ENCODE measurements at regions not wholly inside any gene's neighbourhood (a gene's known extent, or its start where the extent isn't known, plus 50 kb on each side); places are given as distances from the start of the nearest gene placed in this dataset.

DNA sequence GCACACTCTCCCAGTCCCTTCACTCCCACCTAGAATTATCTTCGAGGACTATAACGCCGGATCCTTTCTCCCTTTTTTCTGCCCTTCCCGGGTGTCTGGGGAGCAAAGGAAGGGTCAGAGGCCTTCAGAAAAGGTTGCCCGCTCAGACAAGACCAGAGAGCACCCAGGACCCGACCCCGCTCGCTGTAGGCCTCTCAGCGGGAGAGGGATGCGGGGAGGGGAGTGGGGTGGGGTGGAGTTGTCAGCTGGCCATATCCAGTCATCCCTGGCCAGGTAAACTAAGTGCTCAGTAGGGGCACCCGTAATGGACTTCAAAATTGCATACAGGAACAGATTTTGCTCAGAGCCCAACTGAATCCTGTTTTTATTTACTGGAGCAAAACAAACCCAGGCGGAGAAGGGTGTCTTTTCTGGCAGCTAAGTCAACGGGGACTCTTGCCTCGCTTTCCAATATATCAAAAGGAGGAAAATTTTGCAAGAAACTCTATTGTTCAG is 65.0 kb downstream of the NOL4 start:
- DNase-seq (ENCODE audit: low read depth), result no peak

DNA sequence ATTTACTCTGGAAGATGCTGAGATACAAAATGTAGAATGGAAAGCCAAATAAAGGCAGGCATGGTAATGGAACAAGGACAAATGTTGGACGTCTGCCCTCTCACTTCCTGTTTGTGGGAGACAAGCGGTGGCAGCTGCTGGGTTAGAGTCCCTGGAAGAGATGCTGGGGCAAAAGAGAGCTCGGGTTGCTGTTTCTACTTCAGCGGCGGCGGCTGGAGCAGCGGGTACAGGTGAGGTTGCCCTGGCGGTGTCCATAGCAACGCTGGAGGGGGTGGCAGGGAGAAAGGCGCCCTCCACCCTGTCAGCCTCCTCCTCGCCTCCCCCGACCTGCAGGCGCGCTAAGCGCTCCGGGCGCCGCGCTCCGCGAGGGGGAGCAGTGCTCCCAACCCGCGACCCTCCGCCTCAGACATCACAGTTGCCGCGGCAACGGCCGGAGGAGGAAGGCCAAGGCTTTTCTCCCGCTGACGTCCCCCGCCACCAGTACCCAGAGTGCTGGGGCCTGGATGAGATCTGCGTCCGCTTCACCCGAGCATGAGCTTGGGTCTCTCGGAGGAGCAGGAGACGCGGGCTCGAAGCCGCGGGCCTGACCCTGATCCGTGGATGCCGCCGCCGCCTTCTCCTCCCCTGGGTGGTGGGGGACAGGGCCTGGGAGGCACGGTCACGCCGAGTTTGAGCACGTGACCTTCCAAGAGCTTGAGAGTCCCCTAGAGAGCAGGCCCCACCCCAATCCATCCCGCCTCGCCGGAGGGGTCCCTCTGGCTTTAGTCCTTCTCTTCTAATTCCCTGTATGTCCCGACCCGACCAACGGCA is 65.6 kb downstream of the NOL4 start:
- peak; percentile 27 for DNase-seq (ENCODE audit: low read depth)

DNA sequence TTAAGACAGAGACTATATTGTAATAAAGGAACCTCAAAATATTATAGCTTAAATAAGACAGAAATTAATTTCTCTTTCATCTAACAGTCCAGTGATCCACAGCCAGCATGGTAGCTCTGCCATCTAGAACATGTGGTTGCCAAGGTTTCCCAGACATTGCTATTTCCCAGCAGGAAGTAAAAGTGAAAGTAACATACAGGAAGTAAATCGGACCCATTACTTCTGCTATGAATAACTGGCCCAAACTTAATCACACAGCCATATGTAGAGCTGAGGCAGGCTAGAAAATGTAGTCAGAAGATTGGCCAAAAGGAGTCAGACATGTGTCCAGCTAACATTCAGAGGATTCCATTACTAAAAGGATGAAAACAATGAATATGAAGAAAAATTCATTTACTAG is 71.0 kb downstream of the NOL4 start:
- DNase-seq (ENCODE audit: low read depth), result peak; percentile 52

DNA sequence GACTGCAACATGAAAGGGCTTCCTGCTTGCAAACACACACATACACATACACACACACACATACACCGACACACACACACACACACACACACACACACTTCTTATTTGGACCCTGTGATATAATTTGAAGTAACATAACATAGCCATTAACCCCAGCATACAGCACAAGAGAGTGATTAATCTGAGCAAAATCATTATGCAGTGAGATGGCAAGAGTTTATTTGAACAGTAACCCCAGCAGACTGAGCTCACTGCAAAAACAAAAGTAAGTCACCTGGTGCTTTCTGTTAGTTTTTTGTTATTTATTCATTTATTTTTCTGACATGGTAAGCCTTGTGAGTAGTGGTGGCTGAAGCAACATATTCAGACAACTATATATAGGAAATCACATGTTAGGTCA is 93.7 kb downstream of the NOL4 start:
- no peak for DNase-seq (ENCODE audit: low read depth)

DNA sequence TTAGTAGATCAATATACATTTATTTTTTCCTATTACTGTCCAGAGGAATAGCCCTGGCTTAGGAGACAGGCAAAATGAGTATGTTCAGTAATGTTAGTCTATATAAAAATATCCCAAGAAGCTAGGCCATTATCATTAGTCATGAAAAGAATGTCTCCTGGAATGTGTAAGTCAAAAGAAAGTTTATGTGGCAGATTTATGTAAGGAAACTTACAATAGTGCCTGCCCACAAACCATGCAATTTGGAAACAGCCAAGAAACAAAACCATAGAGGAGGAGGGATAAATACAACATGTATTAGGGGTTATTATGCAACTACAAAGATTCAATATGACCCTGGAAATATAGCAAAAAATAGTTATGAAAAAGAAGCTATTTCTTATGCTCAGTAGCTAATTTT is 96.3 kb downstream of the NOL4 start:
- no peak for DNase-seq (ENCODE audit: low read depth)

DNA sequence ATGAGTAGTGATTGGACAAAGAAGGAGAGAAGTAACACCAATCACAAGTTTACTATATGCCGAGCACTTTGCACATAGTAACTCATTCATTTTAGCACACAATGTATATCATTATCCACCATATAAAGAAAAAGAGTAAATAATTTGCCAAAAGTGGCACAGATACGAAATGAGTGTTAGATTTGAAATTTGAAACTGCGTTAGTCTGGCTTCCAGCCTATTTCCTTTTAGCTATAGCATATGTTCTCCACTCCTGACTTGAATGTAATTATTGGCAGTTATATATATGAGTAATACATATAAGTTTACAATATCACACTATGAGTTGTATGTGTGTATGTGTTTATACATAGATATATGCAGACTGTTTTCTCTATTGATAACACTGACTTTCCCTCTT is 98.6 kb downstream of the NOL4 start:
- no peak for DNase-seq (ENCODE audit: low read depth)

DNA sequence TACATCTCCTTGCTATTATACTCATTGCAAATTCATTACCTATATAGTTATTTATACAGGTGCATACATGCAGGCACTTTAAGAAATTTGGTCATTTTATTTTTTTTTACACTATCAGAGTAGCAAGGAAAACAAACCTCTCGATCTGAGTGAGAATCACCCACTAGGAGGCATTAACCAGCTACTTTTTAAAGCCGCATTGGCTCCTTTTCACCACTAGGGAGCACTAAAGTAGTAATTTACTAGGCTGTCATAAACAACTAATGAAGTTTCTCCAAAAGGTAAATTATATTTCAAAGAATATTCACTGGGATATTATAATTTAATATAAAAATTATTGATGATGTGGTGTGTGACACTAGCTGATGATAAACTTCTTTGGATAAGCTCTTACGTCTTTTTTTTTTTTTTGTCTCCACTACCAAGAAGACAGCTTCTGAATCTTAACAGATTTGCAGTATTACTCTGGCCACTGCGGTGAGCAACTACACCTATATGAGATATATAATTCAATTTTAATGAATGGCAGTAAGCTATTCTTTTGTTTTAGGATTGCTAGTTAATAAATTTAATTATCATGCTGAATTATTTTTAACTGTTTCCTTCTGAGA is 101.9 kb downstream of the NOL4 start:
- peak; percentile 38 for DNase-seq (ENCODE audit: low read depth)

DNA sequence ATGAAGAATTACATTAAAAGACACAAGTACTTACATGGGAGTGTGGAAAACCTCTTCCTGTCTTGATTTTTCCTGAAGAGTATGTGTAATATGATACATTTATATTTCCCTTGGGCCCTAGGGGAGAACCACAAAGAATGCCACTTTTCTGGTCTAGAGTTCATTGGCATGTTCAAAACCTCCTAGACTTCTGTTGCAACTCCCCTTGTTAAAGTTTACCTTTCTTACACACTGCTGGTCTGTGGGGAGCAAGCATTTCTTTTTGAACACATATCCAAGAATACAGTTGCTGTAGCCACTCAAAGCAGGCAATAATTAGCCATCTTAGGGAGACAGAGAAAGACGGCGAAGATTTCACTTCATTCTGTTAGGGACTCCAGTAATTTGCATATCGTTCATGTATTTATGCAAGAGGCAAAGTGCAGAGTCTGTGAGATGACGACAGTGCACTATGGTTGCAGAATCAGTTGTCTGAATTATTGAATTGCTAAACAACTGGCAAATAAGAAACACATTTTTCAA is 103.5 kb downstream of the NOL4 start:
- DNase-seq (ENCODE audit: low read depth), result peak; percentile 32

DNA sequence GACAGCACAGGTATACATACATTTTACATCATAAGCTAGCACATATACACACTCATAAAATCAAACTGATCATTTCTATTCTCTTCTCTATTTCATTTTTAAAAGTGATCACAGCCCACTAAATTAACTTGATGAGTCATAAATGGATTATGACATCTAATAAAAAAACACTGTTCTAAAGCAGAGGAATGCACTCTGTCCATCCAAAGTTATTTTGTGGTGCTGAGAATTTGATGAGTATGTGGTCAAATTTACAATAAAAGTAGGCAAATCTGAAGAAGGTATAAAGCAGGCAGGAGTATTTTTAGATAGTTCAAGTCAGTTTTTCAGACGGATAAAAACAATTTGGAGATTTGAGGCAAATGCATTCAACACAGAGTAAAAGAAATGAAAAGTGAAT is 104.4 kb downstream of the NOL4 start:
- no peak for DNase-seq (ENCODE audit: low read depth)

DNA sequence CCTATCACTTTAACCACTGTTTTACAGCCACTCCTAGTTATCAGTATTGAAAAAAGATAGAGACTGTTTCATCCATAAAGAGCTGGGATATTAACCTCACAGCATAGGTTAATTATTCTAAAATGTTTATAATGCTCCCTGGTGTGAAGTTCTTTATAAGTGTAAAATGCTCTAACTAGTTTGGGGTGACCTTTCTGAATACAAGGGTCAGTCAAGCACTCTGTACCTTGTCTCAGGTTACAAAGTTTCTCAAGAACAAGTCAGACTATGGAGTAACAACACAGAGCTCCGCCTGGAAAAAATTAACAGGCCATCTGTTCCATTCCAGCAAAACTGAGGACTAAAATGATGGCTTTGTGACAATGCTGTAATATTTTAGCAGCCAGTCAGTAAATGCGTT is 107.4 kb downstream of the NOL4 start:
- DNase-seq (ENCODE audit: low read depth), result no peak

DNA sequence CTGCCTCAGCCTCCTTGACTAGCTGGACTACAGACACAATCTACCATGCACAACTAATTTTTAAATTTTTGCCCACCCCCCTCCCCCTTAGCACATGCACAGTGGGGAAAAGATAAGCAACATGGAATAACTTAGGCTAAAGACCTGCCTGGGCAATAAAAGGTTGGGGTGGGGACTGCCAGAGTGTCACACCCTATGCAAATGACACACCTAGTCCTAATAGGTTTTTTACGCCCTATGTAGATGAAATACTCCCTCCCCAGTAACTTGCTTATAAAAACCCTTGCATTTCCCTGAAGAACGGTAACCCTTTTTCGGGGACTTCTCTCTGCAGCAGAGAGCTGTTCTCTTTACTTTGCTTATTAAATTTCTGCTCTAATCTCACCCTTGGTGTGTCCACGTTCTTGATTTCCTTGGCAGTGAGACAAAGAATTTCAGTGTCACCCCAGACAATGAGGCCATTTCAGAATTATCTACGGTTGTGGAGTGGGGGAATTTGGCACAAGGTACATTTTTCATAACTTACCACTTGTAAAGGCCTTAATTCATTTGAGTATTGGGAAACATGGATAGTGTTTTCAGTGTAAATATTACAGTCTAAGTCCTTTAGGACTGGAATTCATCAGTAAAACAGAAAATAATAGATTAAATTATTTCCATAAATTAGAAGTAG is 109.2 kb downstream of the NOL4 start:
- DNase-seq (ENCODE audit: low read depth), result no peak

DNA sequence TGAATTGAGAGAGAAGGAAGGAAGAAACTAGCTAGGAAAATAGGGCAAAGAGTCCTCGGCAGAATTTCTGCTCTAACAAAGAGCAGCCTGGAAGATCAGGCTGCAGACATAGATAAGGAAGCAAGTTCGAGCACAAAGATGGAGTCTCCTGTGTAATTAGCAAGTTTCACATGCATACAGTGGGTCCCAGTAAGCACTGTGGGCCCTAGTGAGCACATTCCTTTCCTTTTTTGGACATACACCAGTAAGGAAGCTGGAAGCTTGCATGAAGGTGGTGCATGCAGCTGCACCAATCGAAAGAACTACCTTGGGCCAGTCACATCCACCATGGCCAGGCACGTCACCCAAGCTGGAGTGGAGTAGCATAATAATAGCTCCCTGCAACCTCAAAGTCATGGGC is 109.7 kb downstream of the NOL4 start:
- DNase-seq (ENCODE audit: low read depth), result no peak

DNA sequence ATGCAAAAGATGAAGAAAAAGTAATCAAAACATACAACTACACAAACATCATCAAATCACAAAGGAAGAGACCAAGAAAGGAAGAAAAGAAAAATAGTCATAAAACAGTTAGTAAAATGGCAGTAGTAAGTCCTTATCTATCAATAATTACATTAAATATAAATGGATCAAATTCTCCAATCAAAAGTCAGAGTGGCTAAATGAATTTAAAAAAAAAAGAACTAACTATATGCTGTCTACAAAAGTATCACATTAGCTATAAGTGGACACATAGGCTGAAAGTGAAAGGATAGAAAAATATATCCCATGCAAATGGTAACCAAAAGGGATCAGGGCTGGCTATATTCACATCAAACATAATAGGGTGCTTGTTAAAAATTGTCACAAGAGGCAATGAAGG is 116.5 kb downstream of the NOL4 start:
- DNase-seq (ENCODE audit: low read depth), result no peak

DNA sequence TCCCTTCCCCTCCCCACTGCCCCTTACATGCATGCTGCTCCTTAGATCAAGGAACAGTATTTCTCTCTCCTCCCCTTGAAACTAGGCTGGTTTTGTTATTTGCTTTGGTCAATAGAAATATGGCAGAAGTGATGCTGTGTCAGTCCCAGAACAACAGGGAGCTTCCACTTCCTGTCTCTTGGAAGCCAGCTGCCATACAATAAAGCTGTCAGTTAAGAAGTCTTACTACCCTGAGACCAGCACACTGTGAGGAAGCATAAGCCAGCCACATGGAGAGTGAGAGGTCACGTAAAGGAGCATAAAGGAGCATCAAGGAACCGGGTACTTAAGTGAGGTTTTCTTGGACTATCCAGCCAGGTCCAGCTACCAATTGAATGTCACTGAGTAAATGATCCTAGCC is 126.6 kb downstream of the NOL4 start:
- DNase-seq (ENCODE audit: low read depth), result no peak

DNA sequence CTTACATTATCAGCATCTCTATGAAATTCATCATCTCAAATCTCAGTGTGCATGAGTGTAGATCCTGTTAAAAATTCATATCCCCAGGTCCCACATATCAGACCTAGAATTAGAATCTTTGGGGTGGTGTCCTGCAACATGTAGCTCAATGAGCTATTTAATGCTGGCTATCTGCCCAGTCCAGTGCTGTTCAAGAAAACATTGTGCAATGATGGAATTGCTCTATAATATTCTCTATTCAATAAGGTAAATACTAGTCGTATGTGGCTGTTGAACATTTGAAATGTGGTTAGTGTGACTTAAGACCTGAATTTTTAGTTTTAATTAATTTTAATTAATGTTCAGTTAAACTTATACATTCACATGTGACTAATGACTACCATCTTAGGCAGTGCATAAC is 127.4 kb downstream of the NOL4 start:
- DNase-seq (ENCODE audit: low read depth), result no peak

DNA sequence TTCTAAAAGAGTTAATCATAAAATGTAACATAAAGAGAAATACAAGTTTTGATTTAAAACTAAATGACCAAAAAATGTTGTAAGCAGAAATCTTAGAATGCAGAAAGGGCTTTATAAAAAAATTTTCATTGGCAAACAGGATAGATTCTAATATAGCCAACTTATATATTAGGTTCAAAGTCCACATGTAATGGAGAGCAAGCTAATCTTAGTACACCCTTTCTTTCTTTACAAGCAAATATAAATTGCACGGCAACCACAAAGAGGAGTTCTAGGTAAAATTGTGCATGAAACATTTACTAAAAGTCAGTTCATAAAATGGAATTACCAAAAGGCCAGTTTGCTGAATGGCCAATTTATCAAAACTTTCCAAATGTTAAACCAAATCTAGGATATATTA is 130.6 kb downstream of the NOL4 start:
- no peak for DNase-seq (ENCODE audit: low read depth)

DNA sequence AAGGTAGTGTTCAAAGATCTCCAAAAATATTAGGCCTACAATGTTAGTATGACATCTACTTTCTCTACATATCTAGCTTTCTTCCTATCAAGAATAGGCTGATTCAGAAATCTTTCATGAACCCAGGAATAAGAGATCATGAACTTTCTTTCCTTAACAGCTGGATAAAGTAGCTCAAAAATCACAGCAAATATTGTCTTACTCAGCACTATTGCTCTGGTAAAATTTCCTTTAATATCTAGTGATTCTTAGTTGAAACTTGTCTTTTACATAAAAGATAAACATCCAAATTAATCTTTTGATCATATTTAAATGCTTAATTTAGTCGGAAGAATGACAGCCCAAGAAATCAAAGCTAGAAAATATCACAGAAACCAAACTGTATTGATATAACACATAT is 131.9 kb downstream of the NOL4 start:
- DNase-seq (ENCODE audit: low read depth), result no peak

DNA sequence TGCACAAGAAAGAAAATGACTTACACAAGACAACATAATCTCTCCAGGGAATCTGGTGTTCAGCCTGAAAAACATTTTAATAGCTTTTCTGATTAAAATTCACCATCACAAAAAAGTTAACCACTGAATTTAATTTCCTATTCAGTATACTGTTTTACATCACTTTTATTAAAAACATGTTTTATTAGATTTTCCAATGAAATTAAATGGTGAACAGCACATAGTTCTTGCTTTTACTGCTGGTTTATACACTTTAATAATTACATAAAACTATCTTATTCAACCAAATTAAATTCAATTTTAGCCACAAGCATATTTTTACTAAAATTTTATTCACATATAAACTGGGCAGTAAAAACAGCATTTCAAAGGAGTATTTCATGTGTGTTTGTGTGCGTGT is 138.3 kb downstream of the NOL4 start:
- no peak for DNase-seq (ENCODE audit: low read depth)

DNA sequence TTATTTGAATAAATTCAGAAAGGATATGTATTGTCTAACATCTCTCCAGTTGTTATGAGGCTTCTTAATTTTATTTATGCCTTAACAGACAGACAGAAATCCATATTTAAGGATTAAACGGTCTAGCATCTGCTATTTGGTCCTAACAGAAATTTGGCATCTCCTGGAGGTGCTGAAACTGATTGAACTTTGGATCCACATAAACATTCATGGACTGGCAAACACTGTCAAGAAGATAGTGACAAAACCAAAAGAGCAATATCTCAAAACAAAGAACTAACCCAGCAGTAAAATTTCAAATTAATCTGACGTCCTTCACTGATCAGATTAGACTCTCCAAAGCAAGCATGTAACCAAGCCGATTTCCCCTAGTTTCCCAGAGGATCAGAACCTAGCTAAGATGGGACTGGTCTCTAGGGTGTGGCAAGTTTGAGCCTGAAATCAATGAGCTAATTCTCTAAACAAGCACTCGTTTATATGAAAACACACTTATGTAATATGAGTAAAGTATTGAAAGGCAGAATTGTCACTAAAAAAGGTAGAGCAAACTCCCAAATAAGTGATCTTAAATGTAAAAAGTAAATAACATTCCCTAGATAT is 139.5 kb downstream of the NOL4 start:
- DNase-seq (ENCODE audit: low read depth), result no peak

DNA sequence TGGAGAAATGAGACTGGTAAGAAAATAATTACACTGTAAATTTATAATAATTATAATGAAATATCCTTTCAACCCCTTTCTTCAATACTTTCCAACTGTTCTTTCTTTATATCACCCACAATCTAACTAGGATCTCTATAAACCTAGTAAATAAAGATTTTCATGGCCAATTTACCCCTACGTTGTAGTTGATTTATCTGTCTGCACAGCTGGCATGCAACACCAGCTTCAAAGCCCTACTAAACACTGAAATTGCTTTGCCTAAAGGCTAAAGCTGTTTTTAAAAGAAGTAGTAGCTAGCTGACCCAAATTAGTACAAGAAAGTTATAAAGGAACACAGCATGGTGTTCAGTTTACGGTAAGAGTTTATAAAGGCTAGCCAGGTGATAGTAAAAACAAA is 140.1 kb downstream of the NOL4 start:
- no peak for DNase-seq (ENCODE audit: low read depth)

DNA sequence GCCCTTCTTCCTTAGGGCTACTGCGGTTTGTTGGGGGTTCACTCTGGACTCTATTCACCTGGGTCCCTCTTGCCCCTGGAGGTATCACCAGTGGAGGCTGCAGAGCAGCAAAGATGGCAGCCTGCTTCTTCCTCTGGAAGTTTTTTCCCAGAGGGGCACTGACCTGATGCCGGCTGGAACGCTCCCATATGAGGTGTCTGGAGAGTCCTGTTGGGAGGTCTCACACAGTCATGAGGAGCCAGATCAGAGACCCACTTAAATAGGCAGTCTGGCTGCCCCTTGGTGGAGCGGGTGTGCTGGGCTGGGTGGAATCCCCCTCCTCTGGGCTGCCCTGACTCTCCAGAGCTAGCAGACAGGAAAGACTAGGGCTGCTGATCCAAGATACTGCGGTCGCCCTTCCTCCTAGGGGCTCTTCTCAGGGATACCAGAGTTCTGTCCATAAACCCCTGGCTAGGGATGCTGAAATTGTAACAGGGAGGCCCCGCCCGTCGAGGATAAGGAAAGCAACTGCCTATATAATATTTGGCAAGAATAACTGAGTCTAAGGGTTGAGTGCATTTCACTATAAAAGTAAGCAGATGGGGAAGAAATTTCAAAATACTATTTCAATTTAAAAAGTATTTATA is 140.7 kb downstream of the NOL4 start:
- DNase-seq (ENCODE audit: low read depth), result no peak

DNA sequence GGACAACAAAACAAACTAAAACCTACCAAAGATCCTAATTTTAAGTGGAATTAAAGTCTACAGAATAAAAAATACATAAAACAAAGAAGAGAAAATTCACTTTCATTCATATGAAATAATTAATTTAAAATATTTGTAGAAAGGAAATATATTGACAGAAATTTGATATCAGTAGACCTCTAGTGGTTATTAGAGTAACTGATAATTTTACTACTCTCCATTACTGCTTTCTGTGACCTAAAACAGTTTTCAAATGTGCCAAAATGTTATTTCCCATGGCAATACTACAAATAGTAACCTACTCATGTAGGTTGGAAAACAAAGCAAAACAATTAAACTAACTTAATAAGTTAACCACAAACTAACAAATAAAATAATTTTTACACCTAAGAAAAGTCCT is 147.1 kb downstream of the NOL4 start:
- DNase-seq (ENCODE audit: low read depth), result no peak
